ENCODE measurements at regions not wholly inside any gene's neighbourhood (a gene's known extent, or its start where the extent isn't known, plus 50 kb on each side); places are given as distances from the start of the nearest gene placed in this dataset.
A peak's percentile ranks its signal among the peaks of the same experiment; 100 is the strongest.

GRCh38 chr12:54708826-54709225 lies 60.7 kb upstream of the DCD start:
- Histone ChIP-seq H3K4me3 (no peak overlapping the region), H3K27me3 (no peaks in the 10 kb centered on the region), H3K36me3 (replicated peaks in 1 of 2; ENCODE audit: insufficient read depth in 1 of 2, low read depth in 2 of 2) (no peaks in the 10 kb centered on the region), H3K4me1 (no peaks in the 10 kb centered on the region), H3K27ac (no peak overlapping the region), H3K9me3 (no peaks in the 10 kb centered on the region)
- DNase-seq (no peak), ATAC-seq (no peak)
- 68% methylated on average over 4 of the region's 4 CpGs for WGBS, 2 donors
- TF ChIP-seq CTCF (IDR thresholded peaks at IDR 0.05) (no peak), POLR2A (IDR thresholded peaks at IDR 0.05) (no peak)
- intact Hi-C loops (cut with DNase I), result no loop called here

- 62 to 73% methylated on average over 8 of the region's 8 CpGs for WGBS, 2 donors
- no peaks in the 10 kb centered on the region for H3K36me3 ChIP-seq (replicated peaks in 1 of 2; ENCODE audit: insufficient read depth in 1 of 2, low read depth in 2 of 2)
- no peak for TF ChIP-seq POLR2A (IDR thresholded peaks at IDR 0.05)
- no peaks in the 10 kb centered on the region for H3K9me3 ChIP-seq
- H3K27me3 ChIP-seq, result no peaks in the 10 kb centered on the region
- no peak overlapping the region for H3K27ac ChIP-seq
- ATAC-seq (no peak), DNase-seq (no peak)
- no peaks in the 10 kb centered on the region for H3K4me1 ChIP-seq
- intact Hi-C loops (cut with DNase I), result no loop called here
- no peak overlapping the region for H3K4me3 ChIP-seq
Measured at GRCh38 chr12:54704202-54704601, 56.0 kb upstream of the DCD start.

- peak; percentile 59 for ATAC-seq
- 22 to 23% methylated on average over 2 of the region's 2 CpGs for WGBS, 2 donors
- TF ChIP-seq CTCF (IDR thresholded peaks at IDR 0.05) (peak; percentile 26 to 75 (median 58)), POLR2A (IDR thresholded peaks at IDR 0.05) (no peak)
- H3K4me1 ChIP-seq, result no peaks in the 10 kb centered on the region
- no peaks in the 10 kb centered on the region for H3K9me3 ChIP-seq
- peak in 1 of 4 donors; percentile 38 for DNase-seq
- no peak overlapping the region for H3K4me3 ChIP-seq
- no peaks in the 10 kb centered on the region for H3K36me3 ChIP-seq (replicated peaks in 1 of 2; ENCODE audit: insufficient read depth in 1 of 2, low read depth in 2 of 2)
- intact Hi-C loops (cut with DNase I), result no loop called here
- no peaks in the 10 kb centered on the region for H3K27me3 ChIP-seq
- no peak overlapping the region for H3K27ac ChIP-seq
Measured at GRCh38 chr12:54701940-54702592, 53.9 kb upstream of the DCD start.

GRCh38 chr12:54700849-54701248 lies 52.7 kb upstream of the DCD start:
- DNase-seq, result no peak
- no peaks in the 10 kb centered on the region for H3K36me3 ChIP-seq (replicated peaks in 1 of 2; ENCODE audit: insufficient read depth in 1 of 2, low read depth in 2 of 2)
- TF ChIP-seq CTCF (IDR thresholded peaks at IDR 0.05), result no peak
- TF ChIP-seq POLR2A (IDR thresholded peaks at IDR 0.05), result no peak
- intact Hi-C loops (cut with DNase I), result no loop called here
- H3K9me3 ChIP-seq, result no peaks in the 10 kb centered on the region
- 68 to 74% methylated on average over 2 of the region's 2 CpGs for WGBS, 2 donors
- no peak overlapping the region for H3K4me3 ChIP-seq
- no peak for ATAC-seq
- no peak overlapping the region for H3K27ac ChIP-seq
- H3K27me3 ChIP-seq, result no peaks in the 10 kb centered on the region
- H3K4me1 ChIP-seq, result no peaks in the 10 kb centered on the region

- Histone ChIP-seq H3K36me3 (replicated peaks in 1 of 2; ENCODE audit: insufficient read depth in 1 of 2, low read depth in 2 of 2) (no peaks in the 10 kb centered on the region), H3K9me3 (no peaks in the 10 kb centered on the region), H3K27ac (no peak overlapping the region), H3K4me1 (no peaks in the 10 kb centered on the region), H3K4me3 (no peak overlapping the region), H3K27me3 (no peaks in the 10 kb centered on the region)
- 48 to 66% methylated on average over 2 of the region's 2 CpGs for WGBS, 2 donors
- TF ChIP-seq POLR2A (IDR thresholded peaks at IDR 0.05) (no peak), CTCF (IDR thresholded peaks at IDR 0.05) (no peak)
- no peak for DNase-seq
- ATAC-seq, result no peak
- intact Hi-C loops (cut with DNase I), result no loop called here
Measured at GRCh38 chr12:54700301-54700700, 52.1 kb upstream of the DCD start.
